ENCODE measurements at regions not wholly inside any gene's neighbourhood (a gene's known extent, or its start where the extent isn't known, plus 50 kb on each side); places are given as distances from the start of the nearest gene placed in this dataset.
"Not testable (repeated sequence)": the region's sequence is repeated elsewhere in the genome, so short reads cannot be mapped to it uniquely, and the experiment has no call there.

- no peak overlapping the region for H3K27ac ChIP-seq
- no peaks in the 10 kb centered on the region for H3K9me2 ChIP-seq (ENCODE audit: insufficient read depth)
- no peak overlapping the region for H3K4me3 ChIP-seq
- H3K36me3 ChIP-seq (ENCODE audit: low read depth): no peaks in the 10 kb centered on the region
- DNase-seq: no peak
- no peaks in the 10 kb centered on the region for H3F3A ChIP-seq (ENCODE audit: insufficient read depth)
- H3K9me3 ChIP-seq (ENCODE audit: low read depth): no peaks in the 10 kb centered on the region
- no peak for TF ChIP-seq EZH2phosphoT487 (IDR thresholded peaks at IDR 0.05; ENCODE audit: insufficient read depth, low read depth)
- TF ChIP-seq EZH2 (IDR thresholded peaks at IDR 0.05; ENCODE audit: insufficient read depth, poor library complexity, severe bottlenecking): no peak
- no peak overlapping the region for H3K9ac ChIP-seq
- H2AFZ ChIP-seq: no peak overlapping the region
- WGBS, 2 experiments (ENCODE audit: low coverage in 1 of 2, low lambda C conversion rate in 2 of 2, missing lambda C conversion rate in 2 of 2): 83 to 87% methylated on average over 2 of the region's 2 CpGs
- no peak overlapping the region for H3K4me2 ChIP-seq (ENCODE audit: unreplicated experiment)
- H3K27me3 ChIP-seq (replicated peaks; ENCODE audit: insufficient read depth): no peaks in the 10 kb centered on the region
- in situ Hi-C loops (cut with MboI): loop anchor here (25.0 kb wide), 1 partner anchor 489 kb away; no protein-coding TSS in a partner anchor
- no peaks in the 10 kb centered on the region for H3K79me2 ChIP-seq (ENCODE audit: insufficient read depth)
- H4K20me1 ChIP-seq (ENCODE audit: insufficient read depth): no peaks in the 10 kb centered on the region
- no peaks in the 10 kb centered on the region for H3K4me1 ChIP-seq (ENCODE audit: insufficient read depth)
These were observed 85.5 kb downstream of the RTL3 start for GRCh38 chrX:78573630-78574029.

GRCh38 chrX:78571849-78572248 lies 87.3 kb downstream of the RTL3 start:
- Histone ChIP-seq H3K9me2 (ENCODE audit: insufficient read depth) (no peaks in the 10 kb centered on the region), H3K4me2 (ENCODE audit: unreplicated experiment) (no peak overlapping the region), H3K4me3 (no peak overlapping the region), H2AFZ (no peak overlapping the region), H3K4me1 (ENCODE audit: insufficient read depth) (no peaks in the 10 kb centered on the region), H3F3A (ENCODE audit: insufficient read depth) (no peaks in the 10 kb centered on the region), H3K36me3 (ENCODE audit: low read depth) (no peaks in the 10 kb centered on the region), H3K27me3 (replicated peaks; ENCODE audit: insufficient read depth) (no peaks in the 10 kb centered on the region), H3K9me3 (ENCODE audit: low read depth) (no peaks in the 10 kb centered on the region), H4K20me1 (ENCODE audit: insufficient read depth) (no peaks in the 10 kb centered on the region), H3K27ac (no peak overlapping the region), H3K79me2 (ENCODE audit: insufficient read depth) (no peaks in the 10 kb centered on the region), H3K9ac (no peak overlapping the region)
- 60 to 89% methylated on average over 1 to 2 of the region's 2 CpGs for WGBS, 2 experiments (ENCODE audit: low coverage in 1 of 2, low lambda C conversion rate in 2 of 2, missing lambda C conversion rate in 2 of 2)
- DNase-seq: no peak
- TF ChIP-seq EZH2 (IDR thresholded peaks at IDR 0.05; ENCODE audit: insufficient read depth, poor library complexity, severe bottlenecking) (no peak), EZH2phosphoT487 (IDR thresholded peaks at IDR 0.05; ENCODE audit: insufficient read depth, low read depth) (no peak)
- in situ Hi-C loops (cut with MboI): loop anchor here (25.0 kb wide), 1 partner anchor 490 kb away; no protein-coding TSS in a partner anchor

GRCh38 chrX:78555401-78555980 lies 103.6 kb downstream of the RTL3 start:
- Histone ChIP-seq H3K79me2 (ENCODE audit: insufficient read depth) (no peaks in the 10 kb centered on the region), H3K4me1 (ENCODE audit: insufficient read depth) (no peaks in the 10 kb centered on the region), H2AFZ (peak overlapping the region; percentile 41; the same call in 1 of the 2 replicates), H3K4me3 (no peak overlapping the region), H3K27ac (no peak overlapping the region), H3F3A (ENCODE audit: insufficient read depth) (no peaks in the 10 kb centered on the region), H3K9ac (no peak overlapping the region), H3K36me3 (ENCODE audit: low read depth) (no peaks in the 10 kb centered on the region), H4K20me1 (ENCODE audit: insufficient read depth) (no peaks in the 10 kb centered on the region), H3K27me3 (replicated peaks; ENCODE audit: insufficient read depth) (no peaks in the 10 kb centered on the region), H3K9me3 (ENCODE audit: low read depth) (no peaks in the 10 kb centered on the region), H3K4me2 (ENCODE audit: unreplicated experiment) (no peak overlapping the region), H3K9me2 (ENCODE audit: insufficient read depth) (no peaks in the 10 kb centered on the region)
- no peak for TF ChIP-seq EZH2 (IDR thresholded peaks at IDR 0.05; ENCODE audit: insufficient read depth, poor library complexity, severe bottlenecking)
- WGBS, 2 experiments (ENCODE audit: low coverage in 1 of 2, low lambda C conversion rate in 2 of 2, missing lambda C conversion rate in 2 of 2): 33% methylated on average over 3 of the region's 3 CpGs
- DNase-seq: peak; percentile 21
- in situ Hi-C loops (cut with MboI): loop anchor here (10.0 to 25.0 kb wide), 2 partner anchors 329 to 507 kb away; no protein-coding TSS in a partner anchor

- H3F3A ChIP-seq (ENCODE audit: insufficient read depth); H3K9me2 ChIP-seq (ENCODE audit: insufficient read depth); H3K9ac ChIP-seq; H3K9me3 ChIP-seq (ENCODE audit: low read depth); H4K20me1 ChIP-seq (ENCODE audit: insufficient read depth); H3K36me3 ChIP-seq (ENCODE audit: low read depth); H3K27me3 ChIP-seq (replicated peaks; ENCODE audit: insufficient read depth); H3K4me2 ChIP-seq (ENCODE audit: unreplicated experiment); H3K79me2 ChIP-seq (ENCODE audit: insufficient read depth); H3K27ac ChIP-seq; DNase-seq; H2AFZ ChIP-seq; H3K4me1 ChIP-seq (ENCODE audit: insufficient read depth); H3K4me3 ChIP-seq: not testable (repeated sequence)
- 56 to 83% methylated on average over 1 of the region's 1 CpG for WGBS, 2 experiments (ENCODE audit: low coverage in 1 of 2, low lambda C conversion rate in 2 of 2, missing lambda C conversion rate in 2 of 2)
- in situ Hi-C loops (cut with MboI): loop anchor here (10.0 to 25.0 kb wide), 2 partner anchors 332 to 510 kb away; no protein-coding TSS in a partner anchor
These were observed 106.5 kb downstream of the RTL3 start for GRCh38 chrX:78552628-78553027.

DNA sequence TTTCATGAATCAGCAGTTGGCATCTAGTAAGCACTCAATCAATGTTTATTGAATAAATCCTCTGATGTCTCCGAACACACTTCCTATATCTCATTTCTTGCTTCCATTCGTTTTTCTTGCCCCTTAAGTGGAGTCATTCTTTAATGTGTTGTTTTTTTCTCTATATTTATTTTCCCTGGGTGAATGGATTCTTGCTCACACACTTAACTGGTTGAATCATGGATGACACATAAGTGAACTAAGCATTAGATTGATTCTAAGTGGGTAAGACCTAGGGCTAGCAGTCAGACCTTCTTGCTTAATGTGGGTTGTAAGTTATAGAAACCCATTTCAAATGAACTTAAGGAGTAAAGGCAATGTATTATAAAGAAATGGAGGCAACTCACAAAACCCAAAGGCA lies 111.1 kb downstream of the RTL3 start:
- Histone ChIP-seq H3K36me3 (ENCODE audit: low read depth) (no peaks in the 10 kb centered on the region), H3K4me1 (ENCODE audit: insufficient read depth) (peaks cover 10% of the 10 kb centered on the region), H3K27ac (no peak overlapping the region), H3F3A (ENCODE audit: insufficient read depth) (peaks cover 4% of the 10 kb centered on the region; the same call in 1 of the 2 replicates), H3K9me3 (ENCODE audit: low read depth) (no peaks in the 10 kb centered on the region), H3K9me2 (ENCODE audit: insufficient read depth) (no peaks in the 10 kb centered on the region), H3K4me3 (no peak overlapping the region), H3K9ac (no peak overlapping the region), H2AFZ (no peak overlapping the region), H3K79me2 (ENCODE audit: insufficient read depth) (no peaks in the 10 kb centered on the region), H3K4me2 (ENCODE audit: unreplicated experiment) (no peak overlapping the region), H3K27me3 (replicated peaks; ENCODE audit: insufficient read depth) (no peaks in the 10 kb centered on the region), H4K20me1 (ENCODE audit: insufficient read depth) (no peaks in the 10 kb centered on the region)
- in situ Hi-C loops (cut with MboI): no loop called here
- WGBS, 2 experiments (ENCODE audit: low coverage in 1 of 2, low lambda C conversion rate in 2 of 2, missing lambda C conversion rate in 2 of 2): 0 to 4% methylated on average over 2 of the region's 2 CpGs
- peak; percentile 71 for DNase-seq
- TF ChIP-seq EZH2 (IDR thresholded peaks at IDR 0.05; ENCODE audit: insufficient read depth, poor library complexity, severe bottlenecking): no peak
- no peak for TF ChIP-seq EZH2phosphoT487 (IDR thresholded peaks at IDR 0.05; ENCODE audit: insufficient read depth, low read depth)

All from GM23248 (cell line).